Activated CD4-positive, alpha-beta memory T cell treated with anti-CD3 and anti-CD28 coated beads for 36 hours (primary cell): ENCODE measurements at regions not wholly inside any gene's neighbourhood (a gene's known extent, or its start where the extent isn't known, plus 50 kb on each side); places are given as distances from the start of the nearest gene placed in this dataset.
A peak's percentile ranks its signal among the peaks of the same experiment; 100 is the strongest.

ENCODE experiments used
- CTCF ChIA-PET: fragments of 350-600 bp; sonication (Branson Sonifier 250); formaldehyde crosslinking; loops from one replicate; lab custom pipeline; 2021; ENCODE audit warnings: antibody characterized with exemption, inconsistent platforms; lab: Charles Lee
- POLR2A ChIA-PET: fragments of 350-600 bp; sonication (Branson Sonifier 250); formaldehyde crosslinking; loops from one replicate; lab custom pipeline; 2021; ENCODE audit warnings: antibody characterized with exemption; lab: Charles Lee
- DNase-seq: peaks from one replicate; pipeline ENCODE4 v3.0.0-alpha.2; 2020
- H3K27ac Mint-ChIP-seq: one replicate; pipeline ENCODE4 v1.8.0; 2021; ENCODE audit warnings: mixed read lengths
- H3K27me3 Mint-ChIP-seq: one replicate; pipeline ENCODE4 v1.8.0; 2021; ENCODE audit warnings: mixed read lengths
- H3K36me3 Mint-ChIP-seq: one replicate; pipeline ENCODE4 v1.8.0; 2021; ENCODE audit warnings: mixed read lengths
- H3K4me1 Mint-ChIP-seq: one replicate; pipeline ENCODE4 v1.8.0; 2021; ENCODE audit warnings: low read depth, mixed read lengths
- H3K4me3 Mint-ChIP-seq: one replicate; pipeline ENCODE4 v1.8.0; 2021; ENCODE audit warnings: mild to moderate bottlenecking, mixed read lengths
- H3K9me3 Mint-ChIP-seq: one replicate; pipeline ENCODE4 v1.8.0; 2021; ENCODE audit warnings: mixed read lengths
- intact Hi-C: fragments of 100-400 bp; cut with micrococcal nuclease; formaldehyde crosslinking; loops from one replicate; pipeline ENCODE4 v1.15.1; 2023

GRCh38 chr7:32428546-32428945, 61.6 kb downstream of the LSM5 start:
- intact Hi-C loops, result no loop called here
- Mint-ChIP-seq H3K36me3 (no peaks in the 10 kb centered on the region), H3K9me3 (peaks cover 4% of the 10 kb centered on the region), H3K27me3 (peaks cover 44% of the 10 kb centered on the region), H3K27ac (no peak overlapping the region), H3K4me3 (no peak overlapping the region), H3K4me1 (peaks cover 2% of the 10 kb centered on the region)
- ChIA-PET CTCF (no interaction called here), POLR2A (no interaction called here)
- no peak for DNase-seq

GRCh38 chr7:32427769-32428291, 62.4 kb downstream of the LSM5 start:
- CTCF ChIA-PET, result interaction anchor here (0.6 kb wide), 1 partner anchor 22 kb away, joined by 3 read pairs; no protein-coding TSS in a partner anchor
- Mint-ChIP-seq H3K36me3 (no peaks in the 10 kb centered on the region), H3K27me3 (peaks cover 43% of the 10 kb centered on the region), H3K4me1 (peaks cover 2% of the 10 kb centered on the region), H3K27ac (no peak overlapping the region), H3K9me3 (peaks cover 4% of the 10 kb centered on the region), H3K4me3 (no peak overlapping the region)
- intact Hi-C loops, result no loop called here
- DNase-seq, result peak; percentile 72
- POLR2A ChIA-PET, result interaction anchor here (0.6 kb wide), 1 partner anchor 11 kb away, joined by 3 read pairs; no protein-coding TSS in a partner anchor

GRCh38 chr7:32416846-32417245, 73.3 kb downstream of the LSM5 start:
- no peaks in the 10 kb centered on the region for H3K9me3 Mint-ChIP-seq
- no peak overlapping the region for H3K4me3 Mint-ChIP-seq
- ChIA-PET POLR2A (interaction anchor here (0.6 kb wide), 1 partner anchor 11 kb away, joined by 3 read pairs; no protein-coding TSS in a partner anchor), CTCF (no interaction called here)
- H3K27ac Mint-ChIP-seq, result no peak overlapping the region
- no peaks in the 10 kb centered on the region for H3K4me1 Mint-ChIP-seq
- peaks cover 2% of the 10 kb centered on the region for H3K27me3 Mint-ChIP-seq
- intact Hi-C loops, result no loop called here
- no peak for DNase-seq
- H3K36me3 Mint-ChIP-seq, result no peaks in the 10 kb centered on the region

GRCh38 chr7:32415936-32416335, 74.2 kb downstream of the LSM5 start:
- Mint-ChIP-seq H3K27ac (no peak overlapping the region), H3K9me3 (no peaks in the 10 kb centered on the region), H3K4me3 (no peak overlapping the region), H3K4me1 (no peaks in the 10 kb centered on the region), H3K27me3 (peaks cover 2% of the 10 kb centered on the region), H3K36me3 (no peaks in the 10 kb centered on the region)
- CTCF ChIA-PET, result no interaction called here
- no peak for DNase-seq
- POLR2A ChIA-PET, result no interaction called here
- intact Hi-C loops, result no loop called here

- CTCF ChIA-PET, result no interaction called here
- H3K9me3 Mint-ChIP-seq, result no peaks in the 10 kb centered on the region
- H3K4me1 Mint-ChIP-seq, result no peaks in the 10 kb centered on the region
- H3K4me3 Mint-ChIP-seq, result no peak overlapping the region
- intact Hi-C loops, result no loop called here
- no peak for DNase-seq
- H3K36me3 Mint-ChIP-seq, result no peaks in the 10 kb centered on the region
- no peak overlapping the region for H3K27ac Mint-ChIP-seq
- POLR2A ChIA-PET, result no interaction called here
- H3K27me3 Mint-ChIP-seq, result peaks cover 2% of the 10 kb centered on the region
Measured at GRCh38 chr7:32415519-32415918, 74.7 kb downstream of the LSM5 start.

- H3K27ac Mint-ChIP-seq, result no peak overlapping the region
- no peaks in the 10 kb centered on the region for H3K4me1 Mint-ChIP-seq
- no peak for DNase-seq
- no peaks in the 10 kb centered on the region for H3K9me3 Mint-ChIP-seq
- H3K27me3 Mint-ChIP-seq, result peaks cover 6% of the 10 kb centered on the region
- POLR2A ChIA-PET, result no interaction called here
- H3K4me3 Mint-ChIP-seq, result no peak overlapping the region
- CTCF ChIA-PET, result no interaction called here
- H3K36me3 Mint-ChIP-seq, result no peaks in the 10 kb centered on the region
- intact Hi-C loops, result no loop called here
Measured at GRCh38 chr7:32412471-32412870, 77.7 kb downstream of the LSM5 start.

GRCh38 chr7:32410545-32410944, 79.6 kb downstream of the LSM5 start:
- Mint-ChIP-seq H3K4me1 (no peaks in the 10 kb centered on the region), H3K9me3 (no peaks in the 10 kb centered on the region), H3K4me3 (no peak overlapping the region), H3K36me3 (no peaks in the 10 kb centered on the region), H3K27ac (no peak overlapping the region), H3K27me3 (peaks cover 12% of the 10 kb centered on the region)
- intact Hi-C loops, result no loop called here
- ChIA-PET CTCF (no interaction called here), POLR2A (no interaction called here)
- no peak for DNase-seq

GRCh38 chr7:32406386-32406785, 83.8 kb downstream of the LSM5 start:
- intact Hi-C loops, result no loop called here
- Mint-ChIP-seq H3K9me3 (no peaks in the 10 kb centered on the region), H3K36me3 (no peaks in the 10 kb centered on the region), H3K27me3 (peaks cover 10% of the 10 kb centered on the region), H3K4me3 (no peak overlapping the region), H3K4me1 (no peaks in the 10 kb centered on the region), H3K27ac (no peak overlapping the region)
- DNase-seq, result no peak
- ChIA-PET CTCF (no interaction called here), POLR2A (no interaction called here)

GRCh38 chr7:32403463-32404229, 86.5 kb downstream of the LSM5 start:
- no peak overlapping the region for H3K4me3 Mint-ChIP-seq
- intact Hi-C loops, result no loop called here
- H3K27ac Mint-ChIP-seq, result no peak overlapping the region
- ChIA-PET POLR2A (no interaction called here), CTCF (no interaction called here)
- H3K36me3 Mint-ChIP-seq, result no peaks in the 10 kb centered on the region
- H3K4me1 Mint-ChIP-seq, result no peaks in the 10 kb centered on the region
- H3K27me3 Mint-ChIP-seq, result peaks cover 10% of the 10 kb centered on the region
- DNase-seq, result no peak
- H3K9me3 Mint-ChIP-seq, result no peaks in the 10 kb centered on the region

GRCh38 chr7:32400676-32401075, 89.5 kb downstream of the LSM5 start:
- Mint-ChIP-seq H3K27ac (no peak overlapping the region), H3K9me3 (no peaks in the 10 kb centered on the region), H3K4me1 (no peaks in the 10 kb centered on the region), H3K4me3 (no peak overlapping the region), H3K27me3 (no peaks in the 10 kb centered on the region), H3K36me3 (no peaks in the 10 kb centered on the region)
- DNase-seq, result no peak
- POLR2A ChIA-PET, result no interaction called here
- CTCF ChIA-PET, result no interaction called here
- intact Hi-C loops, result no loop called here

GRCh38 chr7:32399311-32399710, 90.9 kb downstream of the LSM5 start:
- intact Hi-C loops, result no loop called here
- no peak overlapping the region for H3K27ac Mint-ChIP-seq
- no peaks in the 10 kb centered on the region for H3K9me3 Mint-ChIP-seq
- ChIA-PET CTCF (no interaction called here), POLR2A (no interaction called here)
- no peaks in the 10 kb centered on the region for H3K27me3 Mint-ChIP-seq
- H3K4me3 Mint-ChIP-seq, result no peak overlapping the region
- DNase-seq, result no peak
- H3K4me1 Mint-ChIP-seq, result no peaks in the 10 kb centered on the region
- H3K36me3 Mint-ChIP-seq, result no peaks in the 10 kb centered on the region

- DNase-seq, result no peak
- CTCF ChIA-PET, result no interaction called here
- H3K27me3 Mint-ChIP-seq, result no peaks in the 10 kb centered on the region
- POLR2A ChIA-PET, result no interaction called here
- no peak overlapping the region for H3K4me3 Mint-ChIP-seq
- H3K9me3 Mint-ChIP-seq, result no peaks in the 10 kb centered on the region
- H3K4me1 Mint-ChIP-seq, result no peaks in the 10 kb centered on the region
- intact Hi-C loops, result no loop called here
- H3K27ac Mint-ChIP-seq, result no peak overlapping the region
- H3K36me3 Mint-ChIP-seq, result no peaks in the 10 kb centered on the region
Measured at GRCh38 chr7:32395168-32395567, 95.0 kb downstream of the LSM5 start.

GRCh38 chr7:32393861-32394260, 96.3 kb downstream of the LSM5 start:
- CTCF ChIA-PET, result no interaction called here
- H3K27me3 Mint-ChIP-seq, result no peaks in the 10 kb centered on the region
- intact Hi-C loops, result no loop called here
- no peak overlapping the region for H3K27ac Mint-ChIP-seq
- DNase-seq, result no peak
- no peaks in the 10 kb centered on the region for H3K4me1 Mint-ChIP-seq
- H3K4me3 Mint-ChIP-seq, result no peak overlapping the region
- no peaks in the 10 kb centered on the region for H3K9me3 Mint-ChIP-seq
- POLR2A ChIA-PET, result no interaction called here
- H3K36me3 Mint-ChIP-seq, result no peaks in the 10 kb centered on the region
